Activated naive CD4-positive, alpha-beta T cell treated with anti-CD3 and anti-CD28 coated beads for 36 hours (primary cell): ENCODE measurements at regions not wholly inside any gene's neighbourhood (a gene's known extent, or its start where the extent isn't known, plus 50 kb on each side); places are given as distances from the start of the nearest gene placed in this dataset.
"Not testable (repeated sequence)": the region's sequence is repeated elsewhere in the genome, so short reads cannot be mapped to it uniquely, and the experiment has no call there.

Source experiments
- CTCF ChIA-PET: fragments of 350-600 bp; sonication (Branson Sonifier 250); formaldehyde crosslinking; loops from one replicate; lab custom pipeline; 2021; ENCODE audit warnings: antibody characterized with exemption; lab: Charles Lee
- DNase-seq: peaks from one replicate; pipeline ENCODE4 v3.0.0-alpha.2; 2020
- H3K27ac Mint-ChIP-seq: one replicate; pipeline ENCODE4 v1.8.0; 2021; ENCODE audit warnings: mild to moderate bottlenecking, mixed read lengths
- H3K27me3 Mint-ChIP-seq: one replicate; pipeline ENCODE4 v1.8.0; 2021; ENCODE audit warnings: low read depth, mixed read lengths
- H3K36me3 Mint-ChIP-seq: one replicate; pipeline ENCODE4 v1.8.0; 2021; ENCODE audit warnings: low read depth, mixed read lengths
- H3K4me1 Mint-ChIP-seq: one replicate; pipeline ENCODE4 v1.8.0; 2021; ENCODE audit warnings: low read depth, mixed read lengths
- H3K4me3 Mint-ChIP-seq: one replicate; pipeline ENCODE4 v1.8.0; 2021; ENCODE audit warnings: mild to moderate bottlenecking, moderate library complexity, mixed read lengths
- H3K9me3 Mint-ChIP-seq: one replicate; pipeline ENCODE4 v1.8.0; 2021; ENCODE audit warnings: mixed read lengths
- intact Hi-C: fragments of 100-400 bp; cut with micrococcal nuclease; formaldehyde crosslinking; loops from one replicate; pipeline ENCODE4 v1.15.1; 2023

DNA sequence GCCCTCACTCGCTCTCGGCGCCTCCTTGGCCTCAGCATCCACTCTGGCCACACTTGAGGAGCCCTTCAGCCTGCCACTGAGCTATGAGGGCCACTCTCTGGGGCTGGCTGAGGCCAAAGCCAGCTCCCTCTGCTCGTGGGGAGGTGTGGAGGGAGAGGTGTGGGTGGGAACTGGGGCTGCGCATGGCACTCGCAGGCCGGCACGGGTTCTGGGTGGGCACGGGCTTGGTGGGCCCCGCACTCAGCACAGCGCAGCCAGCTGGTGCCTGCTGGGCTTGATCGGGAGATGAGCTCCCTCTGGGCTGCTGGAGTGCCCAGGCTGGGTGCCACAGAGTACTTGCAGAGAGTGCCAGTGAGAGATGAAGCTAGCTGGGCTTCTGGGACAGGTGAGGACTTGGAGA is 875.5 kb downstream of the XPNPEP1 start:
- no peak for DNase-seq
- H3K9me3 Mint-ChIP-seq: no peaks in the 10 kb centered on the region
- no peaks in the 10 kb centered on the region for H3K4me1 Mint-ChIP-seq
- H3K27ac Mint-ChIP-seq: no peak overlapping the region
- H3K27me3 Mint-ChIP-seq: no peaks in the 10 kb centered on the region
- CTCF ChIA-PET: no interaction called here
- intact Hi-C loops: no loop called here
- H3K36me3 Mint-ChIP-seq: no peaks in the 10 kb centered on the region
- no peak overlapping the region for H3K4me3 Mint-ChIP-seq

DNA sequence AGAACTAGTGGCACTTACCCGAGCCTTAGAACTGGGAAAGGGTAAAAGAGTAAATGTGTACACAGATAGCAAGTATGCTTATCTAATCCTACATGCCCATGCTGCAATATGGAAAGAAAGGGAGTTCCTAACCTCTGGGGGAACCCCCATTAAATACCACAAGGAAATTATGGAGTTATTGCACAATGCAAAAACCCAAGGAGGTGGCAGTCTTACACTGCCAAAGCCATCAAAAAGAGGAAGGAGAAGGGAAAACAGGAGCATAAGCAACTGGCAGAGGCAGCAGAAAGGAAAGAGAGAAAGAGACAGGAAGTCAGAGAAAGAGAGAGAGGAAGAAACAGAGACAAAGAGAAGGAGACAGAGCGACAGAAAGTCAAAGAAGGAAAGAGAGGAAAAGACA is 876.9 kb downstream of the XPNPEP1 start:
- H3K9me3 Mint-ChIP-seq, H3K27me3 Mint-ChIP-seq, CTCF ChIA-PET, H3K4me1 Mint-ChIP-seq, H3K36me3 Mint-ChIP-seq, DNase-seq, H3K4me3 Mint-ChIP-seq, intact Hi-C loops, H3K27ac Mint-ChIP-seq: not testable (repeated sequence)

DNA sequence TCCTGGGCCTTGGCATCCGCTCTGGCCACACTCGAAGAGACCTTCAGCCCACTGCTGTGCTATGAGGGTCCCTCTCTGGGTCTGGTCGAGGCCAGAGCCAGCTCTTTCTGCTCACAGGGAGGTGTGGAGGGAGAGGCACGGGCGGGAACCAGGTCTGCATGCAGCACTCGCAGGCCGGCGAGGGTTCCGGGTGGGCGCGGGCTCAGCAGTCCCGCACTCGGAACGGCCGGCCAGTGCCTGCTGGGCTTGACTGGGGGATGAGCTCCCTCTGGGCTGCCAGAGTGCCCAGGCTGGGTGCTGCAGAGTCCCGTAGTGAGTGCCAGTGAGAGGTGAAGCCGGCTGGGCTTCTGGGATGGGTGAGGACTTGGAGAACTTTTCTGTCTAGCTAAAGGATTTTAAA is 882.7 kb downstream of the XPNPEP1 start:
- Mint-ChIP-seq H3K4me1 (no peaks in the 10 kb centered on the region), H3K4me3 (no peak overlapping the region), H3K36me3 (no peaks in the 10 kb centered on the region), H3K27ac (no peak overlapping the region), H3K9me3 (peaks cover 3% of the 10 kb centered on the region), H3K27me3 (no peaks in the 10 kb centered on the region)
- intact Hi-C loops: no loop called here
- DNase-seq: no peak
- CTCF ChIA-PET: no interaction called here

DNA sequence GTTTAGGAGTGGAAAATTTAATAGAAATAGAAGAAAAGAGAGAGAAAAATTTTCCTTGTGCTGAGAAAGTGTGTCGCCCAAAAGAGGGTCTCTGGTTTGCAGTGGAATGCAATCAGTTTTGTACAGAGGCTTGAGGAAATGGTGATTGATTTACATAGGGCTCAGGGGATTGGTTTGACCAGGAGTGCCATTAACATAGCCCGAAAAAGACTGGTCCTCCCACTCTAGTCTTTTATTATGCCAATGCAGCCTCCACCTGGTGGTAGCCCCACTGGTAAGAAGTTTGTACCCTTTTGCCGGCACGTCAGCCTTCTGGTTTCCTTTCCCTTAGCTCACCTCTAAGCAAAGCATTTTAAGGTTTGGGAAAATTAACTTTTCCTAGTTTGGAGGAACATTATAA is 885.3 kb downstream of the XPNPEP1 start:
- H3K9me3 Mint-ChIP-seq: peaks cover 3% of the 10 kb centered on the region
- CTCF ChIA-PET: no interaction called here
- no peaks in the 10 kb centered on the region for H3K4me1 Mint-ChIP-seq
- no peaks in the 10 kb centered on the region for H3K36me3 Mint-ChIP-seq
- peaks cover 3% of the 10 kb centered on the region for H3K27me3 Mint-ChIP-seq
- H3K4me3 Mint-ChIP-seq: no peak overlapping the region
- H3K27ac Mint-ChIP-seq: no peak overlapping the region
- intact Hi-C loops: no loop called here
- no peak for DNase-seq

DNA sequence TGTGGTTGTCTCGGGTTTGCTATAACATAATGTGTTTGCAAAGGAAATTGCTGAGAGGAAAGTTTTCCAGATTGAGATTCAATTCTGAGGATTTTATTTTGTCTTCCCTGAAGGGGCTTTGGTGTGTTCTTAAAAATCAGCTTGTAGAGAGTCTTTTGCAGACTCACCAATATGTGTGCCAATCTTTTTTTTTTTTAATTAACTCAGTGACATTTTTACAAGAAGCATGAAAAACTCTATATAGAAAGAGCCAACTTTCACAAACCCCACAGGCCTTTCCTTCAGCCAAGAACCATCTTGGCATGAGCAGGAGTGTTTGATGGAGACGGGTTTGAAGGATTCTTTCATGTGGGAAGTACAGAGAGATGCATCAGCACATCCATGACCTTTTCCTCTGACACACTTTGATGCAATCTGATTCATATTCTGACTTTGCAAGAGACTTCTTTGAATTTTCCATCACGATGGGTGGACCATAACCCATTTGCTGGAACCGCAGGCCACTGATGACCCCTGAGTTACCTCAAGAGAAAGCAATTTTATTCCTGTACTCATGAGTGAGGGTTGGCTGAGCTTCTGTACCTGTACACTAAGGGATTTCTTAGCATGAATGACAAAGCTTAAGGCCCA is 892.6 kb downstream of the XPNPEP1 start:
- Mint-ChIP-seq H3K27ac (no peak overlapping the region), H3K9me3 (no peaks in the 10 kb centered on the region), H3K4me1 (no peaks in the 10 kb centered on the region), H3K27me3 (peaks cover 3% of the 10 kb centered on the region), H3K36me3 (no peaks in the 10 kb centered on the region), H3K4me3 (no peak overlapping the region)
- no peak for DNase-seq
- CTCF ChIA-PET: no interaction called here
- intact Hi-C loops: no loop called here

DNA sequence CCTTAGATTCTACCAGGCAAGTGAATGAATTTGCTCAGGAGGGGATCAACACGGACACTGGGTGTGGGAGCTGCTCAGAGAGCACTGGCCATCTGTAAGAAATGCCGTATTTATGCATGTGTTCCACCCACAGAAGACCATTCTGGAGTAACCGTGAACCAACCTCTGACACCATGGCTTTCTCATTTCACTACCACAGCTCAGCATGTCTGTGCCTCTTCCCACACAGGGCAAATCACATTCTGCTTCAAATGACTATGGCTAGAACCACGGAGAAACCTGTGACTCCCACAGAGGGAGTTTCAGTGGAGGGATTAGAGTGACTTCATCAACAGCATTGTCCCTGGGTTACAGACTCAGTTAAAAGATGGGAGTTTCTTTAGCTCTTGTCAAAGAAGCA is 893.4 kb downstream of the XPNPEP1 start:
- Mint-ChIP-seq H3K9me3 (no peaks in the 10 kb centered on the region), H3K27ac (no peak overlapping the region), H3K4me3 (no peak overlapping the region), H3K36me3 (no peaks in the 10 kb centered on the region), H3K4me1 (no peaks in the 10 kb centered on the region), H3K27me3 (peaks cover 3% of the 10 kb centered on the region)
- intact Hi-C loops: no loop called here
- DNase-seq: no peak
- CTCF ChIA-PET: no interaction called here

DNA sequence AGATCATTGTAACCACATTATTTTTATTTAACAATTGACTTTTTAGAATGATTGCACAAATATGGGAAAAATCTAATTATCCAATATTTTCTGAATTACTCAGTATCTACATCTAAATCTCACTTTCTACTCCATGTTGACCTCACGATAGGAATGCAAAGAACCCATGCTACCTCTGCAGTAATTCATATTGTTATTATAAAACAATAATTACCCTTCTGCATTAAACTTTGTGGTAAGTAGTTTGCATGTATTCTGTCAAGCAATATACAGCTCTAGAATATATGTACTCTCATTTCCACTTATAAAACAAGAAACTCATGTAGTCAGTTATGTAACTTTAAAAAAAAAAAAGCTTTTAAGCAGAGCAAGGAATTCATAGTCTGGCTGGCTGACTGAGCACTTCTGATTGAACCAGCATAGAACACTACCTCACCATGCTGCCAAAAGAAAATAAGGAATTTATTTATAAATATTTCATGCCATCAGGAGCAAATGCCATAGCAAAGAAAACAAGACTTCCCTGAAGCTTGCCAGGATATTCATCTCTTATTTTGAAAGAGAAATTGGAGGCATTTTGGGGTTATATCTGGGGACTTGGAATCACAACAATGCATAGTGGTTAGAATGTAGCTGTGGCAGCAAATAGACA is 895.7 kb downstream of the XPNPEP1 start:
- H3K4me3 Mint-ChIP-seq: no peak overlapping the region
- CTCF ChIA-PET: no interaction called here
- intact Hi-C loops: no loop called here
- no peaks in the 10 kb centered on the region for H3K4me1 Mint-ChIP-seq
- H3K36me3 Mint-ChIP-seq: no peaks in the 10 kb centered on the region
- no peak overlapping the region for H3K27ac Mint-ChIP-seq
- H3K27me3 Mint-ChIP-seq: no peaks in the 10 kb centered on the region
- H3K9me3 Mint-ChIP-seq: peaks cover 3% of the 10 kb centered on the region
- DNase-seq: no peak

DNA sequence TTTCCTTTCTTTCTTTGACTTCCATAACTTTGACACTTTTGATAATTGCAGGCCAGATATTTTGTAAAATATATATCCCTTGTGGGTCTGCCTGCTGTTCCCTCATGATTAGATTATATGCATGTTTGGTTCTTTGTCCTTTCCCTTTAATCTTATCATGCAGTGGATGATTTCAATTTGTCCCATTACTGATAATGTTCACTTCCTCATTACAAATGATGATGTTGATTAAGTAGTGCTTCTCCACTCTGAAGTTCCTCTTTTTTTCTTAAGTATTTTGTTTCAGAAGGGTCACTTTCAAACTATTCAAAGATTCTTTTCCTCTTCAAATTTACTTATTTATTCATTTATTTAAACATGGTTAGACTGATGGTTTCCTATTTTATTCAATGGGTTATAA is 898.1 kb downstream of the XPNPEP1 start:
- Mint-ChIP-seq H3K27me3 (no peaks in the 10 kb centered on the region), H3K4me3 (no peak overlapping the region), H3K4me1 (no peaks in the 10 kb centered on the region), H3K9me3 (peaks cover 3% of the 10 kb centered on the region), H3K27ac (no peak overlapping the region), H3K36me3 (no peaks in the 10 kb centered on the region)
- DNase-seq: no peak
- CTCF ChIA-PET: no interaction called here
- intact Hi-C loops: no loop called here

DNA sequence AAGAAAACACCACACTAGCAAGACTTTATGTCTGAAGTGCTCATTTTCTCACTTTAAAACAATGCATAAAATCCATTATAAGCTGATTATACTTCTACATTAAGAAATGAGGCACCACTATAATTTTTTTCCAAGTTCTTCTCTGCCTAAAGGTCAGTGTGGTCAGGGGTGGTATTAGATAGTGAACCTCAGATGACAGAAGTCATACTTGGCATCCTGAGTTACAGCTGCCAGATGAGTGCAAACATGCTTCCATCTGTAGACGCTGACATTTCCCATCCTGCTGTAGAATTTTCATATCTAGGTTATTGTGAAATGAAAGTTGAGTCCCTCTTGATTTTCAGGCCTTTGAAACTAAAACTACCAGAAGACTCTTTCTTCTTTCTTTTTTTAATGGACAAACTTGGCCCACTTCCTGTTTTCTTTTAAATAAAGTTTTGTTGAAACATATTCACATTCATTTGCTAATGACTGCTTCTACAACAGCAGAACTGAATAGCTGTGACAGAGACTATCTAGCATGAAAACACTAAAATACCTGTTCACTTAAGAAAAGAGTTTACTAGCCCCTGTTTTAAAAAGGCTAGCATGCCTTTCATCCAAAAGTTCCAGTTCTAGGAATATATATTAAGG is 900.8 kb downstream of the XPNPEP1 start:
- Mint-ChIP-seq H3K4me3 (no peak overlapping the region), H3K27me3 (no peaks in the 10 kb centered on the region), H3K27ac (no peak overlapping the region), H3K36me3 (no peaks in the 10 kb centered on the region), H3K9me3 (peaks cover 3% of the 10 kb centered on the region), H3K4me1 (no peaks in the 10 kb centered on the region)
- intact Hi-C loops: no loop called here
- CTCF ChIA-PET: no interaction called here
- no peak for DNase-seq

DNA sequence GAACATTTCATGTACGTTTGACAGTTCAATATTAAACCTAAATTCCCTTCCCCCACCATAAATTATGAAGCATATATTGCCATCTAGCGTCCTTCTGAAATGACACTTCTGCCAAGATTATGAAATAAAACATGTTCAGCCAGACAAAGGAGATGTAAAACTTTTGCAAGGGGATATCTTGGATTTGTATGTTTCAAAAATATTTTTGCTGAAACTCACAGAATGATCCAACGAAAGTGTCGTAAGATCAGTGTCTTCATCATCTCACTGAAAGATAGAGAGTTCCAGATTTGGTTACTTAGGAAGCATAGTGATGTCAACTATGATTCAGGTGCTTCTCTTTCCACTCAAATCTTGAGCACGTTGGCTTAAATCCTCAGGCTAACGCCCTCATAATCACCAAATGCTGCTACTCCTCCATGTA is 904.3 kb downstream of the XPNPEP1 start:
- no peaks in the 10 kb centered on the region for H3K36me3 Mint-ChIP-seq
- peaks cover under 1% of the 10 kb centered on the region for H3K9me3 Mint-ChIP-seq
- no peak for DNase-seq
- CTCF ChIA-PET: no interaction called here
- H3K27me3 Mint-ChIP-seq: no peaks in the 10 kb centered on the region
- no peak overlapping the region for H3K27ac Mint-ChIP-seq
- H3K4me1 Mint-ChIP-seq: no peaks in the 10 kb centered on the region
- intact Hi-C loops: no loop called here
- no peak overlapping the region for H3K4me3 Mint-ChIP-seq

DNA sequence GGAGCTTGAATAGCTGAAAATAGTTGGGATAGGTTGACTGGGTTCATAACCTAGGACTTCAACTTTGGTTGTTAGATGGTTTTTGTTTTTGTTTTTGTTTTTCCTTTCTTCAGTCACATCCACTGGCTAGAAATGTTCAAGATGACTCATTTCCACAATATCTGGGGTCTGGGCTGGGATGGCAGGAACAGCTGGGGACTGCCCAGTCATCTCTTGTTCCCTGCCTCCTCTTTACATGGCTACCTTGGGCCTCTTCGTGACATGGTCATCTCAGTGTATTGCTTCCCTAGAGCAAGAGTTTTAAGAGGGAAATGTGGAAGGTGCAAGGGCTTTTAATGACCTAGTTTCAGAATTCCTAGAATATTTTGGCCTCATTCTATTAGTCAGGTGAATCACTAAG is 915.8 kb downstream of the XPNPEP1 start:
- no peak overlapping the region for H3K27ac Mint-ChIP-seq
- H3K27me3 Mint-ChIP-seq: no peaks in the 10 kb centered on the region
- no peaks in the 10 kb centered on the region for H3K4me1 Mint-ChIP-seq
- CTCF ChIA-PET: no interaction called here
- peaks cover 5% of the 10 kb centered on the region for H3K9me3 Mint-ChIP-seq
- no peak for DNase-seq
- no peaks in the 10 kb centered on the region for H3K36me3 Mint-ChIP-seq
- intact Hi-C loops: no loop called here
- no peak overlapping the region for H3K4me3 Mint-ChIP-seq

DNA sequence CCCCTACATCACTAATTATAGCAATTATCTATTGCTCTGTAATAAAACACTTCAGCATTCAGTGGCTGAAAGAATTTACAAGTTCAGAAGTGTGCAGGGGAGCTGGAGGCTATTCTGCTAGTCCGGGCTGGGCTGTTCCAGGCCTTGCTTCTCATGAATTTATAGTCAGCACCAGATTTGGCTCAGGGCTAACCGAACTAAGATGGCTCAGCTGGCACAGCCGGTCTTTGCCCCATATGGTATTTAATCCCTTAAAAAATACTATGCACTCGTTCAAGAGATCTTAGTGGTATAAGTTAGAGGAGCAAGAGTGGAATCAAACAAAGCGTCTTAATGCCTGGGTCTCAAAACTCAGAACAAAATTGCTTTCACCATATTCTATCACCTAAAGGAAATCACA is 932.9 kb downstream of the XPNPEP1 start:
- CTCF ChIA-PET: no interaction called here
- DNase-seq: no peak
- Mint-ChIP-seq H3K27ac (no peak overlapping the region), H3K36me3 (no peaks in the 10 kb centered on the region), H3K27me3 (no peaks in the 10 kb centered on the region), H3K9me3 (no peaks in the 10 kb centered on the region), H3K4me1 (no peaks in the 10 kb centered on the region), H3K4me3 (no peak overlapping the region)
- intact Hi-C loops: no loop called here

DNA sequence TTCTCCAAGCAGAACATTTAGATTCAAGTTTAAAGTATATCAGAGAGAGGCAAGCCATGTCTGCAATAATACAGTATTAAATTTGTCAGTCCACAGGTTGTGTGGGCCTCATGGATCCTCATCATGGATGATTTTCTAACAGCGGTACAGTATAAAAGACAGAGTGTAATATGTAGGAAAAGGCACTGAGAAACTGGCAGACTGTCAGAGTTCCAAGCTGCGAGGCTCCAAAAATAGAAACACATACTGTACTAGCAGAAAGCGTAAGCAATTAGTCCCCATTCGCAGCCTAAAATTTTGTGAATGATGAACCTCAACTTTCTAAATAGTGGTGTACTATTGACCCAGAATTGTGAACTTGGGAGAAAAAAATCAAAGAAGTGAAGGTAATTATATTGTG is 933.3 kb downstream of the XPNPEP1 start:
- Mint-ChIP-seq H3K4me3 (no peak overlapping the region), H3K9me3 (no peaks in the 10 kb centered on the region), H3K27ac (no peak overlapping the region), H3K4me1 (no peaks in the 10 kb centered on the region), H3K36me3 (no peaks in the 10 kb centered on the region), H3K27me3 (no peaks in the 10 kb centered on the region)
- intact Hi-C loops: no loop called here
- CTCF ChIA-PET: no interaction called here
- no peak for DNase-seq
